Natural killer cell (primary cell): ENCODE measurements at regions not wholly inside any gene's neighbourhood (a gene's known extent, or its start where the extent isn't known, plus 50 kb on each side); places are given as distances from the start of the nearest gene placed in this dataset.

Source experiments
- ATAC-seq, 3 donors: fragments of 150-1000 bp in 2 of 3; fragments of 200-7000 bp in 1 of 3; cut with Tn5 transposase; 1 replicate in 1 of 3; 2 replicates in 2 of 3; pipeline ENCODE4 v1.10.0; 2021; ENCODE audit warnings: mild to moderate bottlenecking in 2 of 3, moderate library complexity in 2 of 3
- DNase-seq, 2 donors: peaks; one replicate each; pipeline versions ENCODE4 v3.0.0 to v3.0.0-alpha.2; 2013 to 2021; ENCODE audit warnings: mixed read lengths in 1 of 2
- H3K27ac ChIP-seq: one replicate; pipeline ENCODE4 v1.5.1; 2013; ENCODE audit warnings: mild to moderate bottlenecking, low read length
- H3K27me3 ChIP-seq: one replicate; pipeline ENCODE4 v1.6.1; 2013; ENCODE audit warnings: low read length; ENCODE audit not compliant: control insufficient read depth, insufficient read depth
- H3K36me3 ChIP-seq: one replicate; pipeline ENCODE4 v1.6.1; 2013; ENCODE audit warnings: low read length; ENCODE audit not compliant: control insufficient read depth, insufficient read depth
- H3K4me1 ChIP-seq: one replicate; pipeline ENCODE4 v1.6.1; 2013; ENCODE audit warnings: low read length; ENCODE audit not compliant: control insufficient read depth, insufficient read depth
- H3K4me3 ChIP-seq: one replicate; pipeline ENCODE4 v1.5.1; 2013; ENCODE audit warnings: low read length
- H3K9me3 ChIP-seq: one replicate; pipeline ENCODE4 v1.6.1; 2013; ENCODE audit warnings: low read length; ENCODE audit not compliant: control insufficient read depth, insufficient read depth
- H3K27ac Mint-ChIP-seq, 2 donors: one replicate each; pipeline ENCODE4 v1.8.0; 2022; ENCODE audit warnings: mild to moderate bottlenecking in 2 of 2, mixed read lengths in 2 of 2, moderate library complexity in 1 of 2
- H3K27me3 Mint-ChIP-seq, 2 donors: one replicate each; pipeline ENCODE4 v1.8.0; 2022; ENCODE audit warnings: low read depth in 2 of 2, mixed read lengths in 2 of 2
- H3K36me3 Mint-ChIP-seq: one replicate; pipeline ENCODE4 v1.8.0; 2022; ENCODE audit warnings: mixed read lengths
- H3K4me1 Mint-ChIP-seq, 2 donors: one replicate each; pipeline ENCODE4 v1.8.0; 2022; ENCODE audit warnings: mixed read lengths in 2 of 2
- H3K4me3 Mint-ChIP-seq: one replicate; pipeline ENCODE4 v1.8.0; 2022; ENCODE audit warnings: mild to moderate bottlenecking, moderate library complexity, mixed read lengths
- H3K9me3 Mint-ChIP-seq, 2 donors: one replicate each; pipeline ENCODE4 v1.8.0; 2022; ENCODE audit warnings: mixed read lengths in 2 of 2
- WGBS: methylation state at CpG from one replicate; pipeline ENCODE4 v1.1.7; 2013; ENCODE audit warnings: missing lambda C conversion rate; ENCODE audit not compliant: insufficient coverage; 5-methylcytosine and 5-hydroxymethylcytosine counted together
- intact Hi-C: fragments of 100-400 bp; cut with micrococcal nuclease; formaldehyde crosslinking; loops from one replicate; pipeline ENCODE4 v1.14.2; 2022
- TF ChIP-seq, protein P1 (sequence below): fragments of 200-600 bp; IDR thresholded peaks from one replicate; pipeline ENCODE4 v1.8.0; 2022; ENCODE audit warnings: antibody characterized with exemption

DNA sequence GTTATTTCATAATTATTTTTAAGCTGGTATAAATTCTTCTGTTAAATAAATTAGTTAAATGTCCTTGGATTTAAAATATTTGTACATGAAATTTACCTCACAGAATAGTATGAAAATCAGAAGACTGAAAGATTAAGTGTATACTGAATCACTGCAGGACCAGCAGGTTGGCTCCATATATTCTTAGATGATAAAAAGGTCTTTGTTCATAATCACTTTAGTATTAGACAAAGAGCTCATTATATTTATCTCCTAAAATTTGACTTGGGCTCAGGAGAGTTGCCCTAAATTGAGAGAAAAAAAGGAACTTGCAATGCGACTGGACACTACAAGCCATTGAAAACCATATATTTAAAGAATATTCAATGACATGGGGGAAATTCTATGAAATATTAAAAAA, 766.4 kb upstream of the CITED2 start:
- Mint-ChIP-seq H3K27ac (no peak overlapping the region), H3K9me3 (no peaks in the 10 kb centered on the region), H3K36me3 (no peaks in the 10 kb centered on the region), H3K27me3 (no peaks in the 10 kb centered on the region), H3K4me3 (no peak overlapping the region), H3K4me1 (no peaks in the 10 kb centered on the region)
- Histone ChIP-seq H3K27me3 (no peaks in the 10 kb centered on the region), H3K27ac (no peak overlapping the region), H3K4me1 (no peaks in the 10 kb centered on the region), H3K36me3 (no peaks in the 10 kb centered on the region), H3K9me3 (no peaks in the 10 kb centered on the region), H3K4me3 (no peak overlapping the region)
- intact Hi-C loops = no loop called here
- WGBS = no CpG with 5 or more reads among the region's 1 CpG
- DNase-seq (no peak), ATAC-seq (no peak)
- TF ChIP-seq, protein P1, sequence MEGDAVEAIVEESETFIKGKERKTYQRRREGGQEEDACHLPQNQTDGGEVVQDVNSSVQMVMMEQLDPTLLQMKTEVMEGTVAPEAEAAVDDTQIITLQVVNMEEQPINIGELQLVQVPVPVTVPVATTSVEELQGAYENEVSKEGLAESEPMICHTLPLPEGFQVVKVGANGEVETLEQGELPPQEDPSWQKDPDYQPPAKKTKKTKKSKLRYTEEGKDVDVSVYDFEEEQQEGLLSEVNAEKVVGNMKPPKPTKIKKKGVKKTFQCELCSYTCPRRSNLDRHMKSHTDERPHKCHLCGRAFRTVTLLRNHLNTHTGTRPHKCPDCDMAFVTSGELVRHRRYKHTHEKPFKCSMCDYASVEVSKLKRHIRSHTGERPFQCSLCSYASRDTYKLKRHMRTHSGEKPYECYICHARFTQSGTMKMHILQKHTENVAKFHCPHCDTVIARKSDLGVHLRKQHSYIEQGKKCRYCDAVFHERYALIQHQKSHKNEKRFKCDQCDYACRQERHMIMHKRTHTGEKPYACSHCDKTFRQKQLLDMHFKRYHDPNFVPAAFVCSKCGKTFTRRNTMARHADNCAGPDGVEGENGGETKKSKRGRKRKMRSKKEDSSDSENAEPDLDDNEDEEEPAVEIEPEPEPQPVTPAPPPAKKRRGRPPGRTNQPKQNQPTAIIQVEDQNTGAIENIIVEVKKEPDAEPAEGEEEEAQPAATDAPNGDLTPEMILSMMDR = no peak

DNA sequence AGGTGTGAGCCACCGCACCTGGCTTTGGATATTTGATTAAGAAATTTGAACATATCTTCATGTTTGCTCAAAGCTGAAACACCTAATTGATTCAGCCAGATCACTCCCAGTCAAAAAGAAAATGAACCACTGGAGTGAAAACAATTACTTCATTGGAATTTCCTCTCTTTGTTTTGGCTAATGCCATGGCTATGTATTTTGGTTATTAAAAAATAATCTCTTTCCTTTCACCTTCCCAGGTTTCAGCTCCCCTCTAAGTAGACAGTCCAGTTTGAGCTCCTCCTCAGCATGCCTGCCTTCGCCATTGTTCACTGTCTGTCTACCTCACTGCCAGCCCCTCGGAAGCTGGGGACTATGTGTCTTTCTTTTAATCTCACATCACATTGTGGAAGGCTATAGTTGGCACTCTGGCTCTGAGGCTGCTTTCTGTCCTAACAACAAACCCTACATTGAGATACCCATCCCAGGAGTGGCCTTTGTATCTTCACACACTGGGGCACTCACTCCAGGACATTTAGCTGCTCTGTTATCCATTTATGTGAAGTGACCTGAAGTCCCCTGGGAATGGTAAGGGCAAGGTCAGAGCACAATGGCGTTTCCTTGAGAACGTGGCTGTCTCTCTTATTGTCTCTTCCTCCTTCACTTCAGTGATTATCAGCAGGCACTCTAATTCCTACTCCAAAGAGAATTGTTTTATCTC, 764.0 kb upstream of the CITED2 start:
- intact Hi-C loops = no loop called here
- Mint-ChIP-seq H3K4me1 (no peaks in the 10 kb centered on the region), H3K4me3 (no peak overlapping the region)

DNA sequence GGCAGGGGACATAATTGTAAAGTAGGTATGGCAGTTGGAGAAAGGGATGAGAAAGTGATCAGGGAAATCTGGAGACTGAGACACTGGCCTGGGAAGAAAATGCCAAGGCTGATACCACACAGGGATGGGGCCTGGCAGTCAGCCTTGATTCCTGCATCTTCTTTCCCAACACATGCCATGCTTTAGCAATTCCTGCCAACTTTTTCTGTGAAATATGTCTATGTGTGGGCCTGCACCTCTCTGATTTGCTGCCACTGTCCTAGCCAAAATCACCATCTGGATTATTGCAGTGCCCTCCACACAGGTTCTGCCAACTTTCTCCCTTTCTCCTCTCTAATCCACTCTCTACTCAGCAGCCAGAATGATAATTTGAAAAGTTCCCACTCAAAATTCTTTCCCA, 759.8 kb upstream of the CITED2 start:
- Histone ChIP-seq H3K4me1 (no peaks in the 10 kb centered on the region), H3K27ac (no peak overlapping the region), H3K36me3 (no peaks in the 10 kb centered on the region), H3K4me3 (no peak overlapping the region), H3K9me3 (peaks cover under 1% of the 10 kb centered on the region), H3K27me3 (no peaks in the 10 kb centered on the region)
- H3K9me3 Mint-ChIP-seq = peaks cover 11 to 20% of the 10 kb centered on the region in 2 donors
- H3K4me1 Mint-ChIP-seq = no peaks in the 10 kb centered on the region
- H3K27me3 Mint-ChIP-seq = no peaks in the 10 kb centered on the region
- peaks cover 10% of the 10 kb centered on the region for H3K36me3 Mint-ChIP-seq
- intact Hi-C loops = no loop called here
- no peak overlapping the region for H3K4me3 Mint-ChIP-seq
- ATAC-seq (no peak), DNase-seq (no peak)
- no peak overlapping the region for H3K27ac Mint-ChIP-seq
- TF ChIP-seq, protein P1 = no peak

More for the DNA sequence above, 764.0 kb upstream of the CITED2 start:
- Mint-ChIP-seq H3K36me3 (no peaks in the 10 kb centered on the region), H3K27me3 (no peaks in the 10 kb centered on the region), H3K27ac (no peak overlapping the region), H3K9me3 (peaks cover 3 to 5% of the 10 kb centered on the region in 2 donors)
- H3K27me3 ChIP-seq = no peaks in the 10 kb centered on the region
- H3K27ac ChIP-seq = no peak overlapping the region
- DNase-seq (no peak), ATAC-seq (no peak)
- TF ChIP-seq, protein P1 = no peak
- no peak overlapping the region for H3K4me3 ChIP-seq
- H3K4me1 ChIP-seq = no peaks in the 10 kb centered on the region
- 97% methylated on average over 5 of the region's 5 CpGs for WGBS
- no peaks in the 10 kb centered on the region for H3K36me3 ChIP-seq
- H3K9me3 ChIP-seq = no peaks in the 10 kb centered on the region

DNA sequence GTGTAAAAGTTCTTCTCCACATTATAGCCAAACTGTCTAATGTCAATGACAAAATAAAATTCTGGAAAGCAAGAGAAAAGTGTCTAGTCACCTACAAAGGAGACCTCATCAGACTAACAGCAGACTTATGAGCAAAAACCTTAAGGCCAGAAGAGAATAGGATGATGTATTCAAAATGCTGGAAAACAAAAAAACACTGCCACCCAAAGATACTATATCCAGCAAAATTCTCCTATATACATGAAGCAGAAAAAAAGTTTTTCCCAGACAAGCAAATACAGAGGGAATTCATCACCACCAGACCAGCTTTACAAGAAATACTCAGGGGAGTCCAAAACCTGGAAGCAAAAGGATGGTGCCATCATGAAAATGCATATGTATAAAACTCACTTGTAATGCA, 755.6 kb upstream of the CITED2 start:
- Mint-ChIP-seq H3K4me3 (no peak overlapping the region), H3K9me3 (peaks cover 19 to 25% of the 10 kb centered on the region in 2 donors)

More for the DNA sequence above, 755.6 kb upstream of the CITED2 start:
- Histone ChIP-seq H3K4me3 (no peak overlapping the region), H3K4me1 (no peaks in the 10 kb centered on the region), H3K27ac (no peak overlapping the region), H3K36me3 (no peaks in the 10 kb centered on the region), H3K27me3 (no peaks in the 10 kb centered on the region), H3K9me3 (peaks cover 13% of the 10 kb centered on the region)
- Mint-ChIP-seq H3K27me3 (no peaks in the 10 kb centered on the region), H3K4me1 (no peaks in the 10 kb centered on the region), H3K36me3 (peaks cover 15% of the 10 kb centered on the region), H3K27ac (no peak overlapping the region)
- TF ChIP-seq, protein P1 = no peak
- intact Hi-C loops = no loop called here
- DNase-seq (no peak), ATAC-seq (no peak)
